HFF-Myc (cell line): ENCODE measurements at regions not wholly inside any gene's neighbourhood (a gene's known extent, or its start where the extent isn't known, plus 50 kb on each side); places are given as distances from the start of the nearest gene placed in this dataset.

Experiments
- DNase-seq: peaks from one replicate; pipeline ENCODE4 v3.0.0-alpha.2; 2011; ENCODE audit warnings: low read depth; ENCODE audit errors: extremely low read depth
- H3K4me3 ChIP-seq: replicated peaks from 2 replicates; pipeline ENCODE4 v1.5.1; 2011; ENCODE audit warnings: low read depth, mild to moderate bottlenecking, control low read depth, low read length
- CTCF ChIP-seq: IDR thresholded peaks from 2 replicates; pipeline ENCODE4 v1.5.1; 2012; ENCODE audit warnings: mild to moderate bottlenecking, low read depth, low read length, control low read depth; ENCODE audit errors: missing control alignments

DNA sequence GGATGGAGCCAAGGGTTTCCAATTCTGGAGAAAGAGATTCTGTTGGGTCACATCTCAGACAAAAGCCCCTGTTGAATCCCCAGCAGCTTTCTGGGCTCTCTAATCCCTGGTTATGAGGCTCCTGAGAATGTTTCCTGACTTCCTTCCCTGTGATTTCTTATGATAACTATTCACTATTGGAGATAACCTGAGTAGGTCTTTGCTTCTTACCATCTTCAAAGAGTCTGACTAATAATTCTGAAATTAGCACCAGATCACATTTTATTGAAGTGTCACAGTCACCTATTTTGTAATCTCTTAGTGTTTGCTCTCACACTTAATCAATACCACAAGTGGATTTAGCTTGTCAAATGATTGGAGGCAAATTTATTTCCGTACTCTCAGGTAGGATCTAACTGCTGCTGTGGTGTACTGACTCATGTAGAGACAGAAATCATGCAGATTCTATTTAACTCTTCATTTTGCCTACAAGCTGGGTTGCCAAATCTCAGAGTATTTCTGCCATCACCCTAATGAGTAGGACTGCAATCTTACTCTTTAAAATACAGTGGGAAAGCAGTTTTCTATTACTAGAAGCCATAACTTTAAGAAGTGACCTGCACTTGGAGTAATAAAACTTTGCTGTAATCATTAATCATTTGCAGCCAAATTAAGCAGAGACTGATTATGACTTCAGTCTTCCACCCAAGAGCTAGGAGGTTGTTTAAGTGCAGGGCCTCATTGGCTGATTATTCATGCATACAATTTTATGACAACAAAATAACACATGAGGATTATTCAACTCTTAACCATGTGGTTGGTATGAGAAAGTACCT, 422.1 kb downstream of the EPM2A start:
- DNase-seq = no peak
- TF ChIP-seq CTCF = no peak
- H3K4me3 ChIP-seq = no peak overlapping the region

DNA sequence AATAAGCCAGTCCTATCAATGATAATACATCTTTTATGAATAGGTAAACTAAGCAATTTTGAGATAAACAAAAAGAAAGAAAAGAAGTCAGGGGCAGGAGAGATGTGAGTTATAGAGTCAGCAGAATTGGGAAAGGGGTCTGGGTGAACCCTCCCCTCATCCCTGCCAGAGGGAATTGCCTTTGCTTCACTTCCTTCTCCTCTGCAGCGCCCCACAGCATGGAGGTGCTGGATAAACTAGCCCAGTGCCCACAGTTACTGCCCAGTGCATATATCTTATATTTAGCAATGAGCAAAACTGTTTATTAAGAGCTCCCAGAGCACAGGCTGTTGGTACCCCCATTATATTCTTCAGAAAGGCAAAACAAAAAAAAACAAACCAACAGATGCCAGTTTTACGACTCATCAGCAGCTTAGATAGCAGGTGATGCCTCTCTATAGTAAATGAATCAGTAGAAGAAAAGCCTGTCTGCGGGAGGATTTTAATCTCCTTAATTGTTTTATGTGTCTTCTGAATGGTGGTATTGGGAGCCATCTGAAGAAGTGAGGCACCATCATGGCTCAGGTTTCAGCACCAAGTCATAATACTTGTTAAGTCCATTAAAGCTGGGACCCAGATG, 419.2 kb downstream of the EPM2A start:
- no peak for TF ChIP-seq CTCF
- no peak overlapping the region for H3K4me3 ChIP-seq
- no peak for DNase-seq

GRCh38 chr6:145318952-145319351, 416.4 kb downstream of the EPM2A start:
- no peak for DNase-seq
- H3K4me3 ChIP-seq = no peak overlapping the region
- TF ChIP-seq CTCF = no peak

DNA sequence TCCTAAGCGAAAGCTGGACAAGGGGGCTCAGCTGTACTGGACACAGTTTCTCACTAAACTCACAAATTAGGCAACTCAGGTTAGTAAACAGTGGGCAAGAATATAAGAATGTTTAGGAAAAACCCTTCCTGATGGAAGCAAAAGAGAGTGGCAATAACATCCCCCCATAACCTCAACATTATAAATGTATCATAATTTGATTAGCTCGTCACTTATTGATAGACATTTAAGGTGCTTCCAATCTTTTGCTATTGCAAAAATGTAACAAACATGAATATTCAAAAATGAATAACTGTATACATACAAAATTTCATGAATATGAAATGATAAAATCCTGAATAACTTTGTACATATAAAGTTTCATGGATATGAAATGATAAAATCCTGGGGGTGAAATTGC, 415.7 kb downstream of the EPM2A start:
- no peak for DNase-seq
- no peak overlapping the region for H3K4me3 ChIP-seq
- TF ChIP-seq CTCF = no peak

DNA sequence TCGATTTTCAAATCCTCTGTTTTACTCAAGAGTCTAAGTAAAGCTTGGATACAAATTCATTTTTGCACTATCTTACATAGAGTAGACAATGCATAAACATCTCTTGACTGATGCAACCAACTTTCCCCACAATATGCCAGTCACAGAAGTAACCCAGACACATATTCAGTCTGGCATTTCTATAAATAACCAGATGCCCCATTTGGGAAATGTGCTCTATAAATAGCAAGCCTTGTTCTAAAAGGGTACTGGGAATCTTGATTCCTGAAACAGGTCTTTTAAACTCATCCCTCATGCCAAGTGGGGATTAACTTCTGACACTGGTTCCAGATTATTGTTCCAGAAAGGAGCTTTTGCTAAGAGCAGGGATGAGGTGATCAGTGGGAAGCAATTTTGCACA, 411.7 kb downstream of the EPM2A start:
- DNase-seq = no peak
- no peak for TF ChIP-seq CTCF
- no peak overlapping the region for H3K4me3 ChIP-seq

DNA sequence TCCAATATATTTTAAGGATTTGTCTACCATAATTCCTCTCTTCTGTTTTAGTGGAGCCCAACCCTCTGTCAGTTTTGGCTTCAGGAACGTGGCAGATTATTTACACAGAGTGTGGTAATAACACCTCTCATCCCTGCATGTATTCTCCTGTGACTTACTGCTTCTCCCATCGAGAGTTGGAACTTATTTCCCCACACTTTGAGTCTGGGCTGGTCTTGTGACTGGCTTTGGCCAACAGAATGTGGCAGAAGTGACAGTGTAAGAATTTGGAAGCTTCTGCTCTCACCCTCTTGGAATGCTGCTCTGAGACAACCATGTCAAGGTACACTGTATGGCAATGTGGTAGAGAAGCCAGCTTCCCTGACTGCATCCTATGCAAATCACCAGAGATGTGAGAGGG, 407.7 kb downstream of the EPM2A start:
- DNase-seq = no peak
- no peak for TF ChIP-seq CTCF
- H3K4me3 ChIP-seq = no peak overlapping the region
